ENCODE measurements at regions not wholly inside any gene's neighbourhood (a gene's known extent, or its start where the extent isn't known, plus 50 kb on each side); places are given as distances from the start of the nearest gene placed in this dataset.

- TF ChIP-seq HDAC2 (IDR thresholded peaks at IDR 0.05) (no peak), POLR2AphosphoS5 (IDR thresholded peaks at IDR 0.05; ENCODE audit: control insufficient read depth, insufficient read depth, low read depth, low read length) (no peak), SOX6 (IDR thresholded peaks at IDR 0.05) (no peak), HMG20B (CRISPR knock-in tag; IDR thresholded peaks at IDR 0.05) (no peak), CBX8 (IDR thresholded peaks at IDR 0.05; ENCODE audit: borderline replicate concordance, extremely low read depth, low read depth, low read length, poor library complexity, severe bottlenecking) (no peak), HCFC1 (IDR thresholded peaks at IDR 0.05; ENCODE audit: low read depth, low read length) (no peak)
Observed at GRCh38 chr1:63116016-63116415, 206.4 kb upstream of the FOXD3 start.

Measured in K562 (cell line).